Panc1 (cell line): ENCODE measurements at regions not wholly inside any gene's neighbourhood (a gene's known extent, or its start where the extent isn't known, plus 50 kb on each side); places are given as distances from the start of the nearest gene placed in this dataset.

ENCODE experiments used
- ATAC-seq: fragments of 200-7000 bp; cut with Tn5 transposase; 2 replicates; pipeline ENCODE4 v1.9.1; 2020; ENCODE audit warnings: mild to moderate bottlenecking, moderate library complexity
- BruUV-seq: library from RNA; stranded (reverse); fragments of 400-500 nt; replicated peaks from 2 replicates; lab custom pipeline; 2021; lab: Mats Ljungman, UMichigan
- CTCF ChIA-PET: fragments of 300-600 bp; sonication (Branson Sonifier 250); formaldehyde crosslinking; loops from one replicate; lab custom pipeline; 2022; ENCODE audit warnings: antibody characterized with exemption; lab: Charles Lee
- POLR2A ChIA-PET: fragments of 300-600 bp; sonication (Branson Sonifier 250); formaldehyde crosslinking; loops from one replicate; lab custom pipeline; 2022; ENCODE audit warnings: antibody characterized with exemption; lab: Charles Lee
- DNase-seq: peaks from one replicate; pipeline ENCODE4 v3.0.0-alpha.2; 2010; ENCODE audit warnings: low read depth, low spot score
- H3K27ac ChIP-seq: 2 replicates; pipeline ENCODE4 v1.5.1; 2011; ENCODE audit warnings: mild to moderate bottlenecking, low read length, inconsistent platforms
- H3K27me3 ChIP-seq: fragments of 200-500 bp; sonication (Bioruptor generic); 2 replicates; pipeline ENCODE4 v1.6.0; 2014; ENCODE audit warnings: low read length, inconsistent platforms; ENCODE audit not compliant: control insufficient read depth, insufficient read depth
- H3K36me3 ChIP-seq: fragments of 200-500 bp; sonication (Bioruptor generic); 2 replicates; pipeline ENCODE4 v1.5.1; 2014; ENCODE audit warnings: inconsistent platforms, mild to moderate bottlenecking, low read length, moderate library complexity; ENCODE audit not compliant: control insufficient read depth, insufficient read depth
- H3K4me1 ChIP-seq: 2 replicates; pipeline ENCODE4 v1.5.1; 2011; ENCODE audit warnings: inconsistent platforms, mild to moderate bottlenecking, low read length, moderate library complexity; ENCODE audit not compliant: control insufficient read depth, insufficient read depth
- H3K4me3 ChIP-seq, 2 experiments: 2 replicates each; pipeline ENCODE4 v1.5.1; 2011 to 2012; ENCODE audit warnings: low read depth in 2 of 2, low read length in 2 of 2, mild to moderate bottlenecking in 2 of 2, inconsistent platforms in 1 of 2, moderate library complexity in 1 of 2
- H3K9me3 ChIP-seq: fragments of 200-500 bp; sonication (Bioruptor generic); 2 replicates; pipeline ENCODE4 v1.5.1; 2014; ENCODE audit warnings: low read depth, mild to moderate bottlenecking, inconsistent platforms, low read length, moderate library complexity; ENCODE audit not compliant: control insufficient read depth, insufficient read depth
- POLR2AphosphoS5 ChIP-seq: IDR thresholded peaks from 2 replicates; pipeline ENCODE4 v1.6.1; 2012; ENCODE audit warnings: mild to moderate bottlenecking, low read depth, low read length, moderate library complexity
- REST ChIP-seq, 2 experiments: IDR thresholded peaks; 2 replicates each; pipeline ENCODE4 v1.6.1; 2011 to 2012; ENCODE audit warnings: low read depth in 2 of 2, control low read depth in 1 of 2, low read length in 1 of 2, mild to moderate bottlenecking in 1 of 2, moderate library complexity in 1 of 2; ENCODE audit not compliant: insufficient read depth in 1 of 2
- SIN3A ChIP-seq: IDR thresholded peaks from 2 replicates; pipeline ENCODE4 v1.6.1; 2012; ENCODE audit warnings: low read depth, mild to moderate bottlenecking, low read length, moderate library complexity, borderline replicate concordance; ENCODE audit not compliant: insufficient read depth
- TCF7L2 ChIP-seq: IDR thresholded peaks from 2 replicates; pipeline ENCODE4 v1.6.1; 2011; ENCODE audit warnings: mild to moderate bottlenecking, low read depth, low read length, inconsistent platforms
- in situ Hi-C: cut with HindIII; loops from 2 replicates; pipeline ENCODE4 v1.10.0; 2016; ENCODE audit warnings: low sequenced_read_pairs, low pct_unique_long_range_greater_than_20kb
- intact Hi-C: fragments of 100-400 bp; cut with micrococcal nuclease; formaldehyde crosslinking; loops from one replicate; pipeline ENCODE4 v1.10.0; 2022; ENCODE audit not compliant: unreplicated experiment
- TF ChIP-seq, protein P1 (sequence below): fragments of 450-650 bp; IDR thresholded peaks from 2 replicates; pipeline ENCODE4 v1.5.1; 2017; ENCODE audit warnings: mild to moderate bottlenecking

- Histone ChIP-seq H3K36me3 (no peaks in the 10 kb centered on the region), H3K4me1 (no peaks in the 10 kb centered on the region), H3K4me3 (no peak overlapping the region), H3K9me3 (no peaks in the 10 kb centered on the region), H3K27ac (no peak overlapping the region), H3K27me3 (no peaks in the 10 kb centered on the region)
- ATAC-seq (no peak), DNase-seq (no peak)
- POLR2A ChIA-PET, result no interaction called here
- CTCF ChIA-PET, result no interaction called here
- TF ChIP-seq POLR2AphosphoS5 (no peak), SIN3A (no peak), TCF7L2 (no peak), REST (IDR thresholded peaks at IDR 0.05; ENCODE audit: insufficient read depth in 1 of 2, low read depth in 2 of 2, low read length in 1 of 2) (no peak)
- TF ChIP-seq, protein P1, sequence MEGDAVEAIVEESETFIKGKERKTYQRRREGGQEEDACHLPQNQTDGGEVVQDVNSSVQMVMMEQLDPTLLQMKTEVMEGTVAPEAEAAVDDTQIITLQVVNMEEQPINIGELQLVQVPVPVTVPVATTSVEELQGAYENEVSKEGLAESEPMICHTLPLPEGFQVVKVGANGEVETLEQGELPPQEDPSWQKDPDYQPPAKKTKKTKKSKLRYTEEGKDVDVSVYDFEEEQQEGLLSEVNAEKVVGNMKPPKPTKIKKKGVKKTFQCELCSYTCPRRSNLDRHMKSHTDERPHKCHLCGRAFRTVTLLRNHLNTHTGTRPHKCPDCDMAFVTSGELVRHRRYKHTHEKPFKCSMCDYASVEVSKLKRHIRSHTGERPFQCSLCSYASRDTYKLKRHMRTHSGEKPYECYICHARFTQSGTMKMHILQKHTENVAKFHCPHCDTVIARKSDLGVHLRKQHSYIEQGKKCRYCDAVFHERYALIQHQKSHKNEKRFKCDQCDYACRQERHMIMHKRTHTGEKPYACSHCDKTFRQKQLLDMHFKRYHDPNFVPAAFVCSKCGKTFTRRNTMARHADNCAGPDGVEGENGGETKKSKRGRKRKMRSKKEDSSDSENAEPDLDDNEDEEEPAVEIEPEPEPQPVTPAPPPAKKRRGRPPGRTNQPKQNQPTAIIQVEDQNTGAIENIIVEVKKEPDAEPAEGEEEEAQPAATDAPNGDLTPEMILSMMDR, result no peak
- intact Hi-C loops (no loop called here), in situ Hi-C loops (no loop called here)
- no TSS peak for BruUV-seq
These were observed 194.8 kb upstream of the NRP1 start for GRCh38 chr10:33529234-33529633.

DNA sequence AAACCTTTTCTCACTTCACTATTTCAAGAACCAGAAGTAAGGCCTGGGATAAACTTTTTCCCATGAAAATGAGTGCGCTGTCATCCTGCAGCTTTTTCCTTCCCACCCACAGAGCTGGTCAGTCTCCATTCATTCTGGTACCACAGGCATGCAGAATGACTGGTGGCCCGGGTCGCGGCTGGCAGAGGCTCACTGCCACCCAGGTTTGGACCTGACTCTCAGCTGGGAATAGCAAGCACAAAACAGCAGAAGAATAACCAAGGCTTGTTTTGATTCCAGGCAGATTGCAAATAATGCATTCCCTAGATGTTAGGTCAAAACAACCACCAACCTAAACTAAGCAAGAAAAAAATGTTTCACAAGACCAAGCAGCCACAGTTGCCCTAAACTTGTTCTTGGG lies 190.5 kb upstream of the NRP1 start:
- no TSS peak for BruUV-seq
- Histone ChIP-seq H3K4me3 (no peak overlapping the region), H3K9me3 (no peaks in the 10 kb centered on the region), H3K27ac (no peak overlapping the region), H3K27me3 (no peaks in the 10 kb centered on the region), H3K36me3 (no peaks in the 10 kb centered on the region), H3K4me1 (0 out of 2 replicates have a peak, but pooled peaks cover 3% of the 10 kb centered on the region)
- ChIA-PET POLR2A (no interaction called here), CTCF (interaction anchor here (0.6 kb wide), 1 partner anchor 28 kb away, joined by 3 read pairs; no protein-coding TSS in a partner anchor)
- intact Hi-C loops, result no loop called here
- in situ Hi-C loops, result no loop called here
- ATAC-seq (no peak), DNase-seq (no peak)
- no peak for TF ChIP-seq SIN3A
- TF ChIP-seq TCF7L2, result no peak
- no peak for TF ChIP-seq REST (IDR thresholded peaks at IDR 0.05; ENCODE audit: insufficient read depth in 1 of 2, low read depth in 2 of 2, low read length in 1 of 2)
- TF ChIP-seq POLR2AphosphoS5, result no peak
- TF ChIP-seq, protein P1, result no peak
